Retinal pigment epithelial cell (primary cell): ENCODE measurements at regions not wholly inside any gene's neighbourhood (a gene's known extent, or its start where the extent isn't known, plus 50 kb on each side); places are given as distances from the start of the nearest gene placed in this dataset.

Experiments used
- DNase-seq: peaks from one replicate; pipeline ENCODE4 v3.0.0-alpha.2; 2010; ENCODE audit warnings: low read depth
- H3K4me3 ChIP-seq: 2 replicates; pipeline ENCODE4 v1.5.1; 2011; ENCODE audit warnings: mild to moderate bottlenecking, low read length, control low read depth, moderate library complexity
- TF ChIP-seq, protein P1 (sequence below): conservative IDR thresholded peaks from 2 replicates; pipeline ENCODE4 v1.5.1; 2011; ENCODE audit warnings: low read depth, low read length, control low read depth, inconsistent platforms

- no peak for DNase-seq
- TF ChIP-seq, protein P1, sequence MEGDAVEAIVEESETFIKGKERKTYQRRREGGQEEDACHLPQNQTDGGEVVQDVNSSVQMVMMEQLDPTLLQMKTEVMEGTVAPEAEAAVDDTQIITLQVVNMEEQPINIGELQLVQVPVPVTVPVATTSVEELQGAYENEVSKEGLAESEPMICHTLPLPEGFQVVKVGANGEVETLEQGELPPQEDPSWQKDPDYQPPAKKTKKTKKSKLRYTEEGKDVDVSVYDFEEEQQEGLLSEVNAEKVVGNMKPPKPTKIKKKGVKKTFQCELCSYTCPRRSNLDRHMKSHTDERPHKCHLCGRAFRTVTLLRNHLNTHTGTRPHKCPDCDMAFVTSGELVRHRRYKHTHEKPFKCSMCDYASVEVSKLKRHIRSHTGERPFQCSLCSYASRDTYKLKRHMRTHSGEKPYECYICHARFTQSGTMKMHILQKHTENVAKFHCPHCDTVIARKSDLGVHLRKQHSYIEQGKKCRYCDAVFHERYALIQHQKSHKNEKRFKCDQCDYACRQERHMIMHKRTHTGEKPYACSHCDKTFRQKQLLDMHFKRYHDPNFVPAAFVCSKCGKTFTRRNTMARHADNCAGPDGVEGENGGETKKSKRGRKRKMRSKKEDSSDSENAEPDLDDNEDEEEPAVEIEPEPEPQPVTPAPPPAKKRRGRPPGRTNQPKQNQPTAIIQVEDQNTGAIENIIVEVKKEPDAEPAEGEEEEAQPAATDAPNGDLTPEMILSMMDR = no peak
- no peak overlapping the region for H3K4me3 ChIP-seq
Observed at GRCh38 chr12:25819691-25820090, 138.8 kb upstream of the RASSF8 start.

- TF ChIP-seq, protein P1 = no peak
- no peak for DNase-seq
- H3K4me3 ChIP-seq = no peak overlapping the region
Observed at GRCh38 chr12:25822281-25822680, 136.2 kb upstream of the RASSF8 start.

- no peak overlapping the region for H3K4me3 ChIP-seq
- DNase-seq = no peak
- TF ChIP-seq, protein P1 = no peak
Observed at GRCh38 chr12:25824734-25825133, 133.7 kb upstream of the RASSF8 start.

GRCh38 chr12:25825446-25825845 lies 133.0 kb upstream of the RASSF8 start:
- no peak for DNase-seq
- H3K4me3 ChIP-seq = no peak overlapping the region
- TF ChIP-seq, protein P1 = no peak

DNA sequence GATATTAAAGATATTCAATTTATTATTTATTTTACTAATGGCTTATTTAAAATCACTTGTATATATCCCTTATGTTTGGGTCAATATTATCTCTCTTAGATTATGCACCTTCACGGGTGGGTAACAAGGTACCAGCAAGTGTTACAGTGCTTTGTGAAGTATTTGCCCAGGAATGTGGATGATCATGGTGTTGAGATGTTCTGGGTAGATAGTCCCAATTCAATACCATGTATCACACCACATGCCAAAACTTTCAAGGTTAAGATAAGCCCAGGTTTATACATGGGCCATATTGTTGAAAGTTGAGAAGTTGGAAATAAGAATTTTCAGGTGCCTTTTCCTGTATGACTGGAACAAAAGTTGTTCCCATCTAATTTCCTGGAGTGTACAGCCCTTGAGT lies 131.3 kb upstream of the RASSF8 start:
- DNase-seq = no peak
- TF ChIP-seq, protein P1 = no peak
- H3K4me3 ChIP-seq = no peak overlapping the region

GRCh38 chr12:25827747-25828146 lies 130.7 kb upstream of the RASSF8 start:
- H3K4me3 ChIP-seq = no peak overlapping the region
- TF ChIP-seq, protein P1 = no peak
- no peak for DNase-seq

GRCh38 chr12:25828188-25828587 lies 130.3 kb upstream of the RASSF8 start:
- TF ChIP-seq, protein P1 = no peak
- DNase-seq = no peak
- no peak overlapping the region for H3K4me3 ChIP-seq
